Neural progenitor cell (in vitro differentiated cells): ENCODE measurements at regions not wholly inside any gene's neighbourhood (a gene's known extent, or its start where the extent isn't known, plus 50 kb on each side); places are given as distances from the start of the nearest gene placed in this dataset.

Experiments used
- DNase-seq: peaks from one replicate; pipeline ENCODE4 v3.0.0-alpha.2; 2016; ENCODE audit warnings: low spot score
- H2AFZ ChIP-seq: fragments of 200-600 bp; sonication (generic); replicated peaks from 2 replicates; pipeline ENCODE4 v1.6.1; 2016; ENCODE audit warnings: antibody characterized with exemption
- H3F3A ChIP-seq: fragments of 200-600 bp; sonication (generic); 2 replicates; pipeline ENCODE4 v1.6.1; 2016; ENCODE audit warnings: antibody characterized with exemption, low read depth
- H3K27ac ChIP-seq: fragments of 200-600 bp; sonication (generic); 2 replicates; pipeline ENCODE4 v1.5.1; 2016; ENCODE audit warnings: mild to moderate bottlenecking
- H3K27me3 ChIP-seq: fragments of 200-600 bp; sonication (generic); 2 replicates; pipeline ENCODE4 v1.6.1; 2016; ENCODE audit warnings: mild to moderate bottlenecking, moderate library complexity
- H3K36me3 ChIP-seq: fragments of 200-600 bp; sonication (generic); 2 replicates; pipeline ENCODE4 v1.5.1; 2016
- H3K4me1 ChIP-seq: fragments of 200-600 bp; sonication (generic); 2 replicates; pipeline ENCODE4 v1.6.1; 2016; ENCODE audit warnings: mixed run types
- H3K4me2 ChIP-seq: fragments of 200-600 bp; sonication (generic); 2 replicates; pipeline ENCODE4 v1.6.1; 2016
- H3K4me3 ChIP-seq: fragments of 200-600 bp; sonication (generic); 2 replicates; pipeline ENCODE4 v1.5.1; 2016
- H3K79me2 ChIP-seq: fragments of 200-600 bp; sonication (generic); 2 replicates; pipeline ENCODE4 v1.6.1; 2016; ENCODE audit warnings: low read depth
- H3K9ac ChIP-seq: fragments of 200-600 bp; sonication (generic); 2 replicates; pipeline ENCODE4 v1.6.1; 2016
- H3K9me3 ChIP-seq: fragments of 200-600 bp; sonication (generic); 2 replicates; pipeline ENCODE4 v1.5.1; 2016; ENCODE audit warnings: low read depth
- H4K20me1 ChIP-seq: fragments of 200-600 bp; sonication (generic); 2 replicates; pipeline ENCODE4 v1.6.1; 2016; ENCODE audit warnings: low read depth
- H3K27ac Mint-ChIP-seq: 3 replicates; pipeline ENCODE4 v1.8.0; 2021; ENCODE audit warnings: mixed read lengths
- H3K27me3 Mint-ChIP-seq: 2 replicates; pipeline ENCODE4 v1.8.0; 2022; ENCODE audit warnings: low read depth, mild to moderate bottlenecking, inconsistent platforms, moderate library complexity, mixed read lengths; ENCODE audit not compliant: insufficient read depth
- H3K36me3 Mint-ChIP-seq: 3 replicates; pipeline ENCODE4 v1.8.0; 2021; ENCODE audit warnings: mixed read lengths
- H3K4me1 Mint-ChIP-seq: 3 replicates; pipeline ENCODE4 v1.8.0; 2021; ENCODE audit warnings: mixed read lengths
- H3K4me3 Mint-ChIP-seq: 3 replicates; pipeline ENCODE4 v1.8.0; 2021; ENCODE audit warnings: mild to moderate bottlenecking, moderate library complexity, mixed read lengths
- H3K9me3 Mint-ChIP-seq: 3 replicates; pipeline ENCODE4 v1.8.0; 2020; ENCODE audit warnings: mixed read lengths
- EZH2 ChIP-seq: fragments of 200-600 bp; sonication (generic); IDR thresholded peaks from 2 replicates; pipeline ENCODE4 v1.6.1; 2017; ENCODE audit warnings: antibody characterized with exemption, mild to moderate bottlenecking, moderate library complexity
- EZH2phosphoT487 ChIP-seq: fragments of 200-600 bp; sonication (generic); IDR thresholded peaks from 2 replicates; pipeline ENCODE4 v1.6.1; 2017; ENCODE audit warnings: antibody characterized with exemption
- TF ChIP-seq, protein P1 (sequence below): fragments of 200-600 bp; sonication (generic); IDR thresholded peaks from 2 replicates; pipeline ENCODE4 v1.5.1; 2017; ENCODE audit warnings: antibody characterized with exemption, mild to moderate bottlenecking

DNA sequence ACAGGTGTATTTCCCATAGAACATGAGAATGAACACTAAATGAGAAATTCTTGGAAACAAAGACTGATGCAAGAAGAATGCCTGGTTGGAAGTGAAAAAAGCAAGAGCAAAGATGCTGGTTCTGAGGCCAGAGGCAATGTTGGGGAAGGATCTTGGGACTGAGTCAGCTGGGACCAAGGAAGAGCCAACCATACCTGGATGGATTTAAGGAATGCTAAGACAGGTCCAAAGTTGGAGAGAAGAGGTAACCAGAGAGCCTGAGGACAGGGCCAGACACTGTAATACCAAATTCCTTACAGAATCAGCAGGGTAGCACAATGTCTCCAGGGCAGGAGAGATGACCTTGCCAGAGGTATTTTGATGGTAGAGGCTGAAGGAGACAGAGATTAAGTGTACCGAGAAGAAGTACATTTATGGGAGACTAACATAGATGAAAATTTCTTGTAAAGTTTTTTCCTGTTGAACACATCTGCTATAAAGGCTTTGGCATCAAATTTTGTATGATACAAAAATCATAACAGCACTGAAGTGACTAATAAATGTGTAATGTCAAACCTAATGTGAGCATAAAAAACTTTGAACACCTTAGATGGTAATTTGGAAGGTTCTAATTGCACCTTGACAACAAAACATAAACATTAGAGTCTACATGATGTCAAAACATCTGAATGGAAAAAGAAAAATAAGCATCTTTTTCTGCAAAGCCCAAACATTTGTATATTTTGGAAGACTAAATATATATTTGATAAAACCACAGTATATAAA is 221.7 kb upstream of the MARCKS start:
- Histone ChIP-seq H2AFZ (no peak overlapping the region), H3K4me3 (no peak overlapping the region), H3K79me2 (no peaks in the 10 kb centered on the region), H3K9ac (no peak overlapping the region), H3K27me3 (no peaks in the 10 kb centered on the region), H3F3A (no peaks in the 10 kb centered on the region), H3K4me1 (no peaks in the 10 kb centered on the region), H3K4me2 (no peak overlapping the region), H3K36me3 (no peaks in the 10 kb centered on the region), H3K9me3 (no peaks in the 10 kb centered on the region), H4K20me1 (no peaks in the 10 kb centered on the region), H3K27ac (no peak overlapping the region)
- TF ChIP-seq, protein P1, sequence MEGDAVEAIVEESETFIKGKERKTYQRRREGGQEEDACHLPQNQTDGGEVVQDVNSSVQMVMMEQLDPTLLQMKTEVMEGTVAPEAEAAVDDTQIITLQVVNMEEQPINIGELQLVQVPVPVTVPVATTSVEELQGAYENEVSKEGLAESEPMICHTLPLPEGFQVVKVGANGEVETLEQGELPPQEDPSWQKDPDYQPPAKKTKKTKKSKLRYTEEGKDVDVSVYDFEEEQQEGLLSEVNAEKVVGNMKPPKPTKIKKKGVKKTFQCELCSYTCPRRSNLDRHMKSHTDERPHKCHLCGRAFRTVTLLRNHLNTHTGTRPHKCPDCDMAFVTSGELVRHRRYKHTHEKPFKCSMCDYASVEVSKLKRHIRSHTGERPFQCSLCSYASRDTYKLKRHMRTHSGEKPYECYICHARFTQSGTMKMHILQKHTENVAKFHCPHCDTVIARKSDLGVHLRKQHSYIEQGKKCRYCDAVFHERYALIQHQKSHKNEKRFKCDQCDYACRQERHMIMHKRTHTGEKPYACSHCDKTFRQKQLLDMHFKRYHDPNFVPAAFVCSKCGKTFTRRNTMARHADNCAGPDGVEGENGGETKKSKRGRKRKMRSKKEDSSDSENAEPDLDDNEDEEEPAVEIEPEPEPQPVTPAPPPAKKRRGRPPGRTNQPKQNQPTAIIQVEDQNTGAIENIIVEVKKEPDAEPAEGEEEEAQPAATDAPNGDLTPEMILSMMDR: no peak
- TF ChIP-seq EZH2 (no peak), EZH2phosphoT487 (no peak)
- H3K27me3 Mint-ChIP-seq: peaks cover 2% of the 10 kb centered on the region
- peaks cover 42% of the 10 kb centered on the region for H3K4me1 Mint-ChIP-seq
- H3K4me3 Mint-ChIP-seq: no peak overlapping the region
- H3K9me3 Mint-ChIP-seq: no peaks in the 10 kb centered on the region
- H3K36me3 Mint-ChIP-seq: no peaks in the 10 kb centered on the region
- no peak for DNase-seq
- H3K27ac Mint-ChIP-seq: no peak overlapping the region

DNA sequence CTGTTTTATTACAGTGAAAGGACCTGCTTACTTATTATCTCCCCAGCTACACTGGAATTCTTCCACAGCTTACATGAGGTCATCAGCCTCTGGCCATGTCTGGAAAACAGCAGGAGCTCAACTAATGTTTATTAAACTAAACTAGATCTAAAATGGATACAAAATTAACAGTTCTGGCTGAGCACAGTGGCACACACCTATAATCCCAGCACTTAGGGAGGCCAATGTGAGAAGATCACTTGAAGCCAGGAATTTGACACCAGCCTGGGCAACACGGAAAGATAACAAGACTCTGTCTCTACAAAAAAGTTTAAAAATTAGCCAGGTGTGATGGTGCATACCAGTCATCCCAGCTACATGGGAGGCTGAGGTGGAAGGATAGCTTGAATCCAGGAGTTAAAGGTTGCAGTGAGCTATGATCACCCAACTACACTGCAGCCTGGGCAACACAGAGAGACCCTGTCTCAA is 220.8 kb upstream of the MARCKS start:
- DNase-seq: no peak
- Mint-ChIP-seq H3K27me3 (peaks cover 2% of the 10 kb centered on the region), H3K4me1 (peaks cover 35% of the 10 kb centered on the region), H3K27ac (peak overlapping the region; percentile 47), H3K9me3 (no peaks in the 10 kb centered on the region), H3K4me3 (no peak overlapping the region), H3K36me3 (no peaks in the 10 kb centered on the region)
- H3K27me3 ChIP-seq: no peaks in the 10 kb centered on the region
- TF ChIP-seq EZH2phosphoT487 (no peak), EZH2 (no peak)
- TF ChIP-seq, protein P1: no peak
- H3K4me1 ChIP-seq: no peaks in the 10 kb centered on the region
- no peak overlapping the region for H3K9ac ChIP-seq
- H2AFZ ChIP-seq: no peak overlapping the region
- no peak overlapping the region for H3K27ac ChIP-seq
- no peaks in the 10 kb centered on the region for H3F3A ChIP-seq
- H3K4me3 ChIP-seq: no peak overlapping the region
- H3K4me2 ChIP-seq: no peak overlapping the region
- no peaks in the 10 kb centered on the region for H3K9me3 ChIP-seq
- no peaks in the 10 kb centered on the region for H3K36me3 ChIP-seq
- H4K20me1 ChIP-seq: no peaks in the 10 kb centered on the region
- no peaks in the 10 kb centered on the region for H3K79me2 ChIP-seq

DNA sequence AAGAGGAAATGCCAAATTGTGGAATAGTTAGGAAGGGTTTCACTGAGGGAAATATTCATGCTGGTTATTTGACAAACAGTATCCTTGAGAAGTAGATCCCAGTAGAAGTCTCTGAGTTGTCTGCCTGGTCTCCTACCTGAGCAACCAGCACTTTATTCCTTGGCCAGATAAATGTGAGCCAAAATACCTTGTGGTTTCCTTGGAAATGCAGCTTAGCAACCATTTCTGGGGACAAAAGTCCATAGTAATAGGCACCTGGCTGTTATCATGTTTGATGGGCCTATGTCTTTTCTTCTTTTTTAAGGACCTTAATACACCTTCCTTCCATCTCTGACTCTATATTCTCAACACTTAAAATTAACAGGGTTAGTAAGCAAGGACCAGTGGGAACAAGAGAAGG is 217.1 kb upstream of the MARCKS start:
- Mint-ChIP-seq H3K4me3 (no peak overlapping the region), H3K9me3 (no peaks in the 10 kb centered on the region), H3K27ac (no peak overlapping the region), H3K4me1 (peaks cover 24% of the 10 kb centered on the region), H3K36me3 (no peaks in the 10 kb centered on the region), H3K27me3 (peaks cover 5% of the 10 kb centered on the region)
- DNase-seq: no peak
- H3F3A ChIP-seq: no peaks in the 10 kb centered on the region
- H3K27ac ChIP-seq: no peak overlapping the region
- H3K9ac ChIP-seq: no peak overlapping the region
- no peak overlapping the region for H3K4me2 ChIP-seq
- H3K36me3 ChIP-seq: no peaks in the 10 kb centered on the region
- no peaks in the 10 kb centered on the region for H3K4me1 ChIP-seq
- no peaks in the 10 kb centered on the region for H3K79me2 ChIP-seq
- H3K9me3 ChIP-seq: no peaks in the 10 kb centered on the region
- H4K20me1 ChIP-seq: no peaks in the 10 kb centered on the region
- no peaks in the 10 kb centered on the region for H3K27me3 ChIP-seq
- no peak overlapping the region for H2AFZ ChIP-seq
- TF ChIP-seq, protein P1: no peak
- no peak for TF ChIP-seq EZH2
- TF ChIP-seq EZH2phosphoT487: no peak
- no peak overlapping the region for H3K4me3 ChIP-seq
